ENCODE measurements at regions not wholly inside any gene's neighbourhood (a gene's known extent, or its start where the extent isn't known, plus 50 kb on each side); places are given as distances from the start of the nearest gene placed in this dataset.
"Not testable (repeated sequence)": the region's sequence is repeated elsewhere in the genome, so short reads cannot be mapped to it uniquely, and the experiment has no call there.

- DNase-seq (no peak), ATAC-seq (ENCODE audit: low read depth) (no peak)
- no peak for TF ChIP-seq CTCF (IDR thresholded peaks at IDR 0.05)
- ChIA-PET POLR2A (no interaction called here), CTCF (no interaction called here)
- intact Hi-C loops (cut with micrococcal nuclease): no loop called here
- H3K9me3 Mint-ChIP-seq: no peaks in the 10 kb centered on the region
- H3K4me1 Mint-ChIP-seq: peaks cover 2% of the 10 kb centered on the region
- no peak overlapping the region for H3K4me3 Mint-ChIP-seq
- H3K27ac Mint-ChIP-seq: no peak overlapping the region
- no peaks in the 10 kb centered on the region for H3K36me3 Mint-ChIP-seq (ENCODE audit: low read depth)
- no peaks in the 10 kb centered on the region for H3K27me3 Mint-ChIP-seq
These were observed 170.1 kb upstream of the IRF2BP2 start for GRCh38 chr1:234780112-234780511.

- H3K36me3 Mint-ChIP-seq (ENCODE audit: low read depth); DNase-seq; H3K27ac Mint-ChIP-seq; ATAC-seq (ENCODE audit: low read depth); CTCF ChIA-PET; H3K4me1 Mint-ChIP-seq; H3K9me3 Mint-ChIP-seq; intact Hi-C loops (cut with micrococcal nuclease); H3K27me3 Mint-ChIP-seq; H3K4me3 Mint-ChIP-seq: not testable (repeated sequence)
- POLR2A ChIA-PET: interaction anchor here (1.1 kb wide), 1 partner anchor 245 kb away, joined by 11 read pairs; no protein-coding TSS in a partner anchor
These were observed 169.6 kb upstream of the IRF2BP2 start for GRCh38 chr1:234779600-234779999.

- peaks cover 4% of the 10 kb centered on the region for H3K4me1 Mint-ChIP-seq
- CTCF ChIA-PET: no interaction called here
- H3K27me3 Mint-ChIP-seq: no peaks in the 10 kb centered on the region
- H3K9me3 Mint-ChIP-seq: no peaks in the 10 kb centered on the region
- intact Hi-C loops (cut with micrococcal nuclease): no loop called here
- H3K36me3 Mint-ChIP-seq (ENCODE audit: low read depth): no peaks in the 10 kb centered on the region
- ATAC-seq (ENCODE audit: low read depth): no peak
- H3K4me3 Mint-ChIP-seq: no peak overlapping the region
- no peak for DNase-seq
- TF ChIP-seq CTCF (IDR thresholded peaks at IDR 0.05): no peak
- no peak overlapping the region for H3K27ac Mint-ChIP-seq
- POLR2A ChIA-PET: interaction anchor here (1.1 kb wide), 1 partner anchor 245 kb away, joined by 11 read pairs; no protein-coding TSS in a partner anchor
These were observed 169.2 kb upstream of the IRF2BP2 start for GRCh38 chr1:234779160-234779538.

- ATAC-seq (ENCODE audit: low read depth) (no peak), DNase-seq (no peak)
- H3K36me3 Mint-ChIP-seq (ENCODE audit: low read depth): no peaks in the 10 kb centered on the region
- H3K4me1 Mint-ChIP-seq: peaks cover 4% of the 10 kb centered on the region
- ChIA-PET CTCF (interaction anchor here (1.6 kb wide), 1 partner anchor 305 kb away, joined by 4 read pairs; no protein-coding TSS in a partner anchor), POLR2A (interaction anchor here (0.6 to 1.1 kb wide), 2 partner anchors 50 to 246 kb away, joined by 3 to 11 read pairs; no protein-coding TSS in a partner anchor)
- H3K27ac Mint-ChIP-seq: no peak overlapping the region
- intact Hi-C loops (cut with micrococcal nuclease): no loop called here
- no peak for TF ChIP-seq CTCF (IDR thresholded peaks at IDR 0.05)
- no peaks in the 10 kb centered on the region for H3K27me3 Mint-ChIP-seq
- H3K9me3 Mint-ChIP-seq: no peaks in the 10 kb centered on the region
- no peak overlapping the region for H3K4me3 Mint-ChIP-seq
These were observed 168.5 kb upstream of the IRF2BP2 start for GRCh38 chr1:234778221-234779159.

GRCh38 chr1:234777856-234778220 is 167.9 kb upstream of the IRF2BP2 start:
- no peak overlapping the region for H3K4me3 Mint-ChIP-seq
- POLR2A ChIA-PET: interaction anchor here (0.6 kb wide), 1 partner anchor 50 kb away, joined by 3 read pairs; no protein-coding TSS in a partner anchor
- CTCF ChIA-PET: interaction anchor here (1.6 kb wide), 1 partner anchor 306 kb away, joined by 4 read pairs; no protein-coding TSS in a partner anchor

More at GRCh38 chr1:234777856-234778220, 167.9 kb upstream of the IRF2BP2 start:
- no peaks in the 10 kb centered on the region for H3K27me3 Mint-ChIP-seq
- DNase-seq (no peak), ATAC-seq (ENCODE audit: low read depth) (no peak)
- TF ChIP-seq CTCF (IDR thresholded peaks at IDR 0.05): no peak
- no peaks in the 10 kb centered on the region for H3K9me3 Mint-ChIP-seq
- no peak overlapping the region for H3K27ac Mint-ChIP-seq
- H3K4me1 Mint-ChIP-seq: peaks cover 6% of the 10 kb centered on the region
- no peaks in the 10 kb centered on the region for H3K36me3 Mint-ChIP-seq (ENCODE audit: low read depth)
- intact Hi-C loops (cut with micrococcal nuclease): no loop called here
